ENCODE measurements at regions not wholly inside any gene's neighbourhood (a gene's known extent, or its start where the extent isn't known, plus 50 kb on each side); places are given as distances from the start of the nearest gene placed in this dataset.

GRCh38 chr10:42943025-42943818 lies 133.6 kb upstream of the RET start:
- TF ChIP-seq CTCF (IDR thresholded peaks at IDR 0.05 in 4 of 5, conservative IDR thresholded peaks at IDR 0.05 in 1 of 5) (no peak), POLR2A (IDR thresholded peaks at IDR 0.05) (no peak)
